Peyer's patch (tissue), 4 donors: ENCODE measurements at regions not wholly inside any gene's neighbourhood (a gene's known extent, or its start where the extent isn't known, plus 50 kb on each side); places are given as distances from the start of the nearest gene placed in this dataset.
"Not testable (repeated sequence)": the region's sequence is repeated elsewhere in the genome, so short reads cannot be mapped to it uniquely, and the experiment has no call there.

ENCODE experiments used
- DNase-seq, 3 donors: peaks; one replicate each; pipeline ENCODE4 v3.0.0-alpha.2; 2017 to 2019
- H3K27ac ChIP-seq, 4 donors: fragments of 200-600 bp; sonication (generic); one replicate each; pipeline ENCODE4 v1.5.1; 2016 to 2019
- H3K27me3 ChIP-seq, 2 donors: fragments of 200-600 bp; sonication (generic); one replicate each; pipeline ENCODE4 v1.5.1; 2019
- H3K36me3 ChIP-seq, 3 donors: fragments of 200-600 bp; sonication (generic); one replicate each; pipeline ENCODE4 v1.5.1; 2016 to 2019
- H3K4me1 ChIP-seq, 4 donors: fragments of 200-600 bp; sonication (generic); one replicate each; pipeline ENCODE4 v1.5.1; 2016 to 2019
- H3K4me3 ChIP-seq, 4 donors: fragments of 200-600 bp; sonication (generic); 1 replicate in 3 of 4; 2 replicates in 1 of 4; pipeline ENCODE4 v1.5.1; 2016 to 2019; ENCODE audit warnings: mild to moderate bottlenecking in 1 of 4
- H3K9me3 ChIP-seq, 4 donors: fragments of 200-600 bp; sonication (generic); one replicate each; pipeline ENCODE4 v1.5.1; 2016 to 2019; ENCODE audit warnings: mild to moderate bottlenecking in 1 of 4
- POLR2A ChIP-seq, 2 donors: fragments of 450-650 bp; IDR thresholded peaks; one replicate each; pipeline ENCODE4 v1.5.1; 2017; ENCODE audit warnings: antibody characterized with exemption in 2 of 2, mild to moderate bottlenecking in 2 of 2, moderate library complexity in 2 of 2
- TF ChIP-seq, protein P1 (sequence below), 6 experiments: fragments of 450-650 bp in 4 of 6; fragments of 200-600 bp in 2 of 6; sonication (generic) in 1 of 6; IDR thresholded peaks; one replicate each; pipeline ENCODE4 v1.5.1; 2017 to 2019; ENCODE audit warnings: antibody characterized with exemption in 6 of 6, mild to moderate bottlenecking in 3 of 6, moderate library complexity in 1 of 6

DNA sequence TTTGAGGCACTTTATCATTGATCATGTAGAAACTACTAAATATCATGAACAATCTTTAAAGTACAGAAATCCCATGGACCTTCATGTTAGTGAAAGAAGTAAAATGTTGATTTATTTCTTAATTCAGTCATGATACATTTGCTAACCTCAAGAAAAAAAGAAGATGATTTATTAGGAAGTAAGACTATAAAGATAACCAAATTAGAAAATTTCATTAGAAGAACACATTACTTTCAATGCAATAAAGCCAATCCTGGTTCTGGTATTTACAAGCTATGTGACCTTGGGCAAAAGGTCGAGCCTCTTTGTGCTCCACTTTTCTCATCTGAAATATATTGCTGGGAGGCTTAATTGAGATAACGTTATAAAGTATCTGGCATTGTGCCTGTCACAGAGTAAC, 365.0 kb downstream of the KIF20B start:
- no peak overlapping the region for H3K4me3 ChIP-seq

DNA sequence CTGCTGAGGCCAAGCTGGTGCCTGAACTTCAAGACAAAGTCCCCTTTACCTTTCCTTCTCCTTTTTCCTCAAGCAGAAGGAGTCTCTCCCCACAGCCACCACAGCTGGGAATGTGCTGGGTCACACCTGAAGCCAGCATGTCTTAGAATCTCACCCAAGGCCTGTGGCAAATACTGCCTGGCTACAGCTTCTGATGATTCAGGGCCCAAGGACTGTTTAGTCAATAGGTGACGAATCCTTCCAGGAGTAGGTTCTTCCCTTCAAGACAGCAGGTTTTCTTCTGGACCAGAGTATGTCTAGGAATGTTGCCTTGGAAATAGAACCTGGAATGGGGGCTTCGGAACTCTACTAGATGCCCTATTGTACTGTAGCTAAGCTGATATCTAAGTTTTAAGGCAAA, 374.6 kb downstream of the KIF20B start:
- H3K4me1 ChIP-seq: no peaks in the 10 kb centered on the region
- H3K27me3 ChIP-seq: no peaks in the 10 kb centered on the region
- H3K9me3 ChIP-seq: no peaks in the 10 kb centered on the region
- no peaks in the 10 kb centered on the region for H3K36me3 ChIP-seq
- no peak overlapping the region for H3K27ac ChIP-seq
- no peak overlapping the region for H3K4me3 ChIP-seq
- TF ChIP-seq, protein P1, sequence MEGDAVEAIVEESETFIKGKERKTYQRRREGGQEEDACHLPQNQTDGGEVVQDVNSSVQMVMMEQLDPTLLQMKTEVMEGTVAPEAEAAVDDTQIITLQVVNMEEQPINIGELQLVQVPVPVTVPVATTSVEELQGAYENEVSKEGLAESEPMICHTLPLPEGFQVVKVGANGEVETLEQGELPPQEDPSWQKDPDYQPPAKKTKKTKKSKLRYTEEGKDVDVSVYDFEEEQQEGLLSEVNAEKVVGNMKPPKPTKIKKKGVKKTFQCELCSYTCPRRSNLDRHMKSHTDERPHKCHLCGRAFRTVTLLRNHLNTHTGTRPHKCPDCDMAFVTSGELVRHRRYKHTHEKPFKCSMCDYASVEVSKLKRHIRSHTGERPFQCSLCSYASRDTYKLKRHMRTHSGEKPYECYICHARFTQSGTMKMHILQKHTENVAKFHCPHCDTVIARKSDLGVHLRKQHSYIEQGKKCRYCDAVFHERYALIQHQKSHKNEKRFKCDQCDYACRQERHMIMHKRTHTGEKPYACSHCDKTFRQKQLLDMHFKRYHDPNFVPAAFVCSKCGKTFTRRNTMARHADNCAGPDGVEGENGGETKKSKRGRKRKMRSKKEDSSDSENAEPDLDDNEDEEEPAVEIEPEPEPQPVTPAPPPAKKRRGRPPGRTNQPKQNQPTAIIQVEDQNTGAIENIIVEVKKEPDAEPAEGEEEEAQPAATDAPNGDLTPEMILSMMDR (IDR thresholded peaks at IDR 0.05): no peak
- no peak for TF ChIP-seq POLR2A (IDR thresholded peaks at IDR 0.05)
- DNase-seq: no peak

More for the DNA sequence above, 365.0 kb downstream of the KIF20B start:
- H3K36me3 ChIP-seq: no peaks in the 10 kb centered on the region
- TF ChIP-seq POLR2A (IDR thresholded peaks at IDR 0.05): no peak
- TF ChIP-seq, protein P1 (IDR thresholded peaks at IDR 0.05): no peak
- H3K27me3 ChIP-seq: no peaks in the 10 kb centered on the region
- H3K9me3 ChIP-seq: no peaks in the 10 kb centered on the region
- DNase-seq: no peak
- no peak overlapping the region for H3K27ac ChIP-seq
- H3K4me1 ChIP-seq: no peaks in the 10 kb centered on the region

DNA sequence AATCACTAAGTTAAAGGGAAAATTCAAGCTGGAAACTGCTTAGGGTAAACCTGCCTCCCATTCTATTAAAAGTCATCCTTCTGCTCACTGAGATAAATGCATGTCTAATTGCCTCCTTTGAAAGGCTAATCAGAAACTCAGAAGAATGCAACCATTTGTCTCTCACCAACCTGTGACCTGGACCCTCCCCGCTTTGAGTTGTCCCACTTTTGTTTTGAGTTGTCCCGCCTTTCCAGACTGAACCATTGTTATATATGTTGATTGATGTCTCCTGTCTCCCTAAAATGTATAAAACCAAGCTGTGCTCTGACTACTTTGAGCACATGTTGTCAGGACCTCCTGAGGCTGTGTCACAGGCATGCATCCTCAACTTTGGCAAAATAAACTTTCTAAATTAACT, 378.4 kb downstream of the KIF20B start:
- Histone ChIP-seq H3K4me3 (no peak overlapping the region), H3K27me3 (no peaks in the 10 kb centered on the region), H3K36me3 (no peaks in the 10 kb centered on the region)

DNA sequence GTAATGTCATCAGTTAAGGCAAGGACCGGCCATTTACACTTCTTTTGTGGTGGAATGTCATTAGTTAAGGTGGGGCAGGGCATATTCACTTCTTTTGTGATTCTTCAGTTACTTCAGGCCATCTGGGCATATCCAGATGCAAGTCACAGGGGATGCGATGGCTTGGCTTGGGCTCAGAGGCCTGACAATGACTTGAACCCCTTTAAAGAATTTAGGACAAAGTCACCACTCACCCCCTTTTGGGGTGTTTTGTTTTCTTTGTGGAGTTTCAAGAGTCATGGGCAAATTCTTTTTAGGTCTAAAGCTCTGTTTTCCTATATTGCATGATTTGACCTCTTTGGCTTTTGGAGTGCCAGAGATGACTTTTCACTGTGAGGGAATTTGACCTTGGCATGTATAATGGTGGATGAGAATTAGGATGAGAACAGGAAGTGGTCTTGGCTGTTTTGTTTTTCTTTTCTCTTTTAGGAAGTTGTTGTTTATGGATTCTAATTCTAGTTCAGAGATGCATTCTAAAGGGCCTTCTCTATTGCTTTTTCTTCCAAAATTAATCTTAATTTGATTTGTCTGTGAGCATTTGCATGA, 385.3 kb downstream of the KIF20B start:
- not testable (repeated sequence) for DNase-seq, H3K36me3 ChIP-seq, H3K4me1 ChIP-seq, H3K4me3 ChIP-seq, H3K27ac ChIP-seq, H3K27me3 ChIP-seq, H3K9me3 ChIP-seq

More for the DNA sequence above, 378.4 kb downstream of the KIF20B start:
- no peaks in the 10 kb centered on the region for H3K9me3 ChIP-seq
- DNase-seq: no peak
- H3K27ac ChIP-seq: no peak overlapping the region
- TF ChIP-seq, protein P1 (IDR thresholded peaks at IDR 0.05): no peak
- TF ChIP-seq POLR2A (IDR thresholded peaks at IDR 0.05): no peak
- no peaks in the 10 kb centered on the region for H3K4me1 ChIP-seq

DNA sequence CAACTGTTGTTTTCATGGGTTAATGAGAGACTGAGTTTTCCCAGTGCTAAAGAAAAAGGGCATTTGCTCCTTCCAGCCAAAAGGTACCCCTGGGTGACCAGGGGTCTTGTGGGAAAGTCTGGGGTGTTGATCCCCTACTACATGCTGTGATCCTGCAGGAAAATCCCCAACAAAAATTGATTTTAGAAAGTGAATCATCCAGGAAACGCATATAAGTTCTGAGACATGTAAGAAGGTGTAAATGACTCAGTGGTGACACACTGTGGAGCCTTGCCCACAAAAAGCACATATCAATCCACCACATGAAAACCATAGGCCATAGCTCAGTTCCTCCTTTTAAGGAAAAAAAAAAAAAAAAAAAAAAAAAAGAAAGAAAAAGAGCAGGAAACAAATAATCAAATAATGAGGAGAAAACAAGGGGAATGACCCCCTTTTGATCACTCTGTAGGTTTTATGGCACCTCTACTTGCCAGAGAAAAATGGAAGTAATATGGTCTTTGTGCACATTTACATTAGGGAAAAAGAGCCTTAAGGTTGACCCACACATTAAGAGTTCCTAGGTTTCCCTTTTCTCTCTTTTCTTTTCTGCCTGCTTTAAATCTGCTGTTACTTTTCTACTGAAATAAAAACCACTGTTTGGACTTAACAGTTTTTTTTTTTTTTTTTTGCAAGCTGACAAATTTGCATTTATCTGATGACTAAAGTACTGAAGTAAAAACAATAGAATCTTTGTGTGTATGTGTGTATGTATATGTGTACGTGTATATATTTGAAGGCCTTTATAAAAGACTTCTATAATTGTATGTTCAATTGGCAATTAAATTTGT, 386.0 kb downstream of the KIF20B start:
- TF ChIP-seq, protein P1 (IDR thresholded peaks at IDR 0.05): no peak
- no peak for TF ChIP-seq POLR2A (IDR thresholded peaks at IDR 0.05)
- Histone ChIP-seq H3K4me3 (no peak overlapping the region), H3K36me3 (no peaks in the 10 kb centered on the region), H3K27me3 (no peaks in the 10 kb centered on the region), H3K27ac (no peak overlapping the region), H3K9me3 (no peaks in the 10 kb centered on the region), H3K4me1 (no peaks in the 10 kb centered on the region)
- no peak for DNase-seq

DNA sequence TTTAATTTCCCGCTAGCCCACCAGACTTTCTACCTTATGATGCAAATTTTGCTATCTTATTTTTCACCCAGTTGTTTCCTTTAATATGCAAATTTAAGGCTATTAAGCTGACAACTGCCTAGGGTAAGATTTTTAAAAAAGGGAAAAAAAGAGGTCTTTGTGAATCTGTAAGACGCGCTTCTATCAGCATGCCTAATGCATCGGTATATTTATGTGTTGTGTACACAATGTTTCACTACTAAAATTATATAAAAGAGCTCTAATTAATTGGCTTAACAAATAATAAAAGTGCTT, 386.6 kb downstream of the KIF20B start:
- no peak overlapping the region for H3K27ac ChIP-seq
- H3K27me3 ChIP-seq: no peaks in the 10 kb centered on the region
- H3K9me3 ChIP-seq: no peaks in the 10 kb centered on the region
- H3K36me3 ChIP-seq: no peaks in the 10 kb centered on the region
- TF ChIP-seq, protein P1 (IDR thresholded peaks at IDR 0.05): no peak
- TF ChIP-seq POLR2A (IDR thresholded peaks at IDR 0.05): no peak
- H3K4me3 ChIP-seq: no peak overlapping the region
- DNase-seq: no peak
- H3K4me1 ChIP-seq: no peaks in the 10 kb centered on the region
